ENCODE measurements at regions not wholly inside any gene's neighbourhood (a gene's known extent, or its start where the extent isn't known, plus 50 kb on each side); places are given as distances from the start of the nearest gene placed in this dataset.

DNA sequence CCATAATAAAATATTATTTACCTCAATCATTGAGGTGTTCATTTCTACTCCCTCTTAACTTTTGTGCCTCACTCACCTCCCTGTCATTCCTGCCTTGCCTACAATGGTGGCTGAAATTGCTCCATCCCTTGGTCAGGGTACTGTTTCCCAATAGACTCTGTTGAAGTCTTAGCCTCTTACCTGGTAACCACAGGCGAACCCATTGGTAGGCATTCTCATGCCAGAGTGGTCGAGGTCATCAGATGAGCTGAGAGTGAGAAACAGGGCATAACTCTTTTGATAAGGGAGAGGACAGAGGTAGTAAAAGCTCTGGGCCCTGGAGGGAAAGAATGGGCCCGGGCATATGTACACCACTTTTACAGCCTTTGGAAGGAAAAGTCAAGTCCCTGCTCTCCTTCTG, 265.6 kb downstream of the ARRDC4 start:
- TF ChIP-seq, protein P1, sequence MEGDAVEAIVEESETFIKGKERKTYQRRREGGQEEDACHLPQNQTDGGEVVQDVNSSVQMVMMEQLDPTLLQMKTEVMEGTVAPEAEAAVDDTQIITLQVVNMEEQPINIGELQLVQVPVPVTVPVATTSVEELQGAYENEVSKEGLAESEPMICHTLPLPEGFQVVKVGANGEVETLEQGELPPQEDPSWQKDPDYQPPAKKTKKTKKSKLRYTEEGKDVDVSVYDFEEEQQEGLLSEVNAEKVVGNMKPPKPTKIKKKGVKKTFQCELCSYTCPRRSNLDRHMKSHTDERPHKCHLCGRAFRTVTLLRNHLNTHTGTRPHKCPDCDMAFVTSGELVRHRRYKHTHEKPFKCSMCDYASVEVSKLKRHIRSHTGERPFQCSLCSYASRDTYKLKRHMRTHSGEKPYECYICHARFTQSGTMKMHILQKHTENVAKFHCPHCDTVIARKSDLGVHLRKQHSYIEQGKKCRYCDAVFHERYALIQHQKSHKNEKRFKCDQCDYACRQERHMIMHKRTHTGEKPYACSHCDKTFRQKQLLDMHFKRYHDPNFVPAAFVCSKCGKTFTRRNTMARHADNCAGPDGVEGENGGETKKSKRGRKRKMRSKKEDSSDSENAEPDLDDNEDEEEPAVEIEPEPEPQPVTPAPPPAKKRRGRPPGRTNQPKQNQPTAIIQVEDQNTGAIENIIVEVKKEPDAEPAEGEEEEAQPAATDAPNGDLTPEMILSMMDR (IDR thresholded peaks at IDR 0.05), result no peak
- intact Hi-C loops (cut with DNase I), result no loop called here
- Histone ChIP-seq H3K27me3 (peaks cover 6% of the 10 kb centered on the region), H3K36me3 (no peaks in the 10 kb centered on the region), H3K4me1 (no peaks in the 10 kb centered on the region), H3K4me3 (no peak overlapping the region), H3K27ac (no peak overlapping the region), H3K9me3 (no peaks in the 10 kb centered on the region)
- no peak for DNase-seq
- no peak for ATAC-seq

DNA sequence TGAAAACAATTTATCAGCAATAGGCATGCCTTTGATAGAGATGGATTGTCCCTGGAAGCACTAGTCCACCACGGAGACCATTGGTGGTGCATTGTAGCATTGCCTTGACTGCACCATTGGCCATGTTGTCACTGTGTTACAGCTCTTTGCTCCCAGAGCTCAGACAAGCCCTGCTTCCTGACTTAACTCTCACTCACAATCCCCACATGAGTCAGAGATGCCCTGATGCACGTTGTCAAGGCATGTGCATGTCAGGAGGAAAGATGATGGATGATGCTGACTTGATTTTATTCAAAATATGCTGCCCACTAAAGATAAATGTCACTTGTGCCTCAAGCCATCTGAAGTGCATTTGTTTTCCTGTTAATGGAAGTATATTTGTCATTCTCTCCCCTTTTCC, 266.1 kb downstream of the ARRDC4 start:
- TF ChIP-seq, protein P1 (IDR thresholded peaks at IDR 0.05), result no peak
- H3K4me3 ChIP-seq, result no peak overlapping the region
- no peaks in the 10 kb centered on the region for H3K9me3 ChIP-seq
- ATAC-seq (no peak), DNase-seq (no peak)
- intact Hi-C loops (cut with DNase I), result no loop called here
- H3K36me3 ChIP-seq, result no peaks in the 10 kb centered on the region
- H3K27me3 ChIP-seq, result peaks cover 6% of the 10 kb centered on the region
- H3K4me1 ChIP-seq, result no peaks in the 10 kb centered on the region
- no peak overlapping the region for H3K27ac ChIP-seq

DNA sequence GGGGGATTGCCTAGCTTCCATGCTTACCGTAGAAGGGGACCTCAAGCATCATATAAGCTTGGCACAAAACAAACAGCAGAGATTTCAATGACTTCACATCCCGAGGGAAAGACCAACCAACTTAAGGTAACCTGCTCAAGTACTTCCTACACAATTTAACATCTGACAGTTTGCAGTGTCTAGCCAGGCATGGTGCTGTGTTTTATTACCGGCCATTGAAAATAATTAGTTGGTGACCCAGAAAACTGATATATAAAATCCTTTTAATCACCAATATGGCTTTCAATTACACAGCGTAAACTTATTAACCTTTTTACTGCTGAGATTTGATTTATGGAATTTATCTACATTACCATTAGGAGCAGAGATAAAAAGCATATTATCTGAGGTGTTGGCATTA, 268.3 kb downstream of the ARRDC4 start:
- TF ChIP-seq, protein P1 (IDR thresholded peaks at IDR 0.05), result no peak
- H3K27me3 ChIP-seq, result peaks cover 6% of the 10 kb centered on the region
- ATAC-seq (no peak), DNase-seq (no peak)
- no peaks in the 10 kb centered on the region for H3K9me3 ChIP-seq
- H3K36me3 ChIP-seq, result no peaks in the 10 kb centered on the region
- H3K27ac ChIP-seq, result no peak overlapping the region
- H3K4me1 ChIP-seq, result no peaks in the 10 kb centered on the region
- H3K4me3 ChIP-seq, result no peak overlapping the region
- intact Hi-C loops (cut with DNase I), result no loop called here

DNA sequence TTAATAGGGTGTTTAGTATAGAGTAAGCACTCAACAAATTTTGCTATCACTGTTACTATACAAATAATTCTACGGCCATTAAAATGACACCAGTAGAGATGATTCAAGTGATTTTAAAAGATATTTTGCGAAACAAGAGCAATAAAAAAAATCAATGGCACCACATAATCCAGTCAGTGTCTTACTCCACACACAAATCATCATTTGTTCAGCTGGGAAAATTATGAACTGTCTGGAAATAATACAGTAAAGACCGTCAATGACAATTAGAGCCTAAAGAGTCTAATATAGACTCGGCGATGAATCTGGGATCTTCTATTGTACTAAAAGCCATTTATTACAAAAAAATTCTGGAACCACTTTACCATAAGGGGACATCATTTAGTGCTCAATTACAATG, 270.5 kb downstream of the ARRDC4 start:
- Histone ChIP-seq H3K36me3 (no peaks in the 10 kb centered on the region), H3K27ac (no peak overlapping the region), H3K27me3 (peaks cover 6% of the 10 kb centered on the region), H3K9me3 (no peaks in the 10 kb centered on the region), H3K4me3 (no peak overlapping the region), H3K4me1 (no peaks in the 10 kb centered on the region)
- DNase-seq, result no peak
- no peak for ATAC-seq
- TF ChIP-seq, protein P1 (IDR thresholded peaks at IDR 0.05), result no peak
- intact Hi-C loops (cut with DNase I), result no loop called here

DNA sequence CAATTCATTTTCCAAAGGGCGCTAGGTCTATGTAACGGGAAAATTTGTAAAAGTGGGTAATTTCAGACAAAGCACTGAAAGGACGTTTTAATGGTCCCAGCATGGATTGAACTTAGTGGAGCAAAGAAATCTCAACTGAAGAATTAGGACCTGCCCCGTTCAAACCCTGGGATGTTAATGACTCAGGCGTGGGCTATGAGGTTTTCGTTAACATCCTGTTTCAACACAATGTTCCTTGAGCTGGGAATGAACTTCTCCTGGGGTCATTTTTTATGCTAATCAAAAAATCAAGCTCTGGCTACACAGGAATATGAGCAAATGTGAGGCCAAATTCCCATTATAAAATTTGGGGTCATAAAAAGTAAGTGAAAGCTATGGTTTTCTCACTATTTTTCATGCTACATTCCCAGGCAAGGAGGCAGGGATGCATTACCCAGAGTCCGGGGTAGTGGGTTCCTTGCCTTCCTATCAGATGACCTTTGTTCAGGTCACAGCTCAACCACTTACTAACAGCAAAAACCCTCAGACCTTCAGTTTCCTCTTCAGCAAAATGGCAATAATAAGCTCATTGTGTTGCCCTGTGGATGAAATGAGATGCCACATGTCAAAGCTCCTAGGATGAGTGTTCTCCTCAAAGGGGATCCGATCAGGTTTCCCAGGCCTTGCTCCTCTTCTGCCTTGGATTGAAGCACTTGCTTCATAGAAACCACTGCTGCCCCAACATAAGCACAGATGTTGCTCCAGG, 271.4 kb downstream of the ARRDC4 start:
- Histone ChIP-seq H3K9me3 (no peaks in the 10 kb centered on the region), H3K4me1 (no peaks in the 10 kb centered on the region), H3K4me3 (no peak overlapping the region), H3K27me3 (no peaks in the 10 kb centered on the region), H3K36me3 (no peaks in the 10 kb centered on the region), H3K27ac (no peak overlapping the region)
- DNase-seq (no peak), ATAC-seq (no peak)
- TF ChIP-seq, protein P1 (IDR thresholded peaks at IDR 0.05), result no peak
- intact Hi-C loops (cut with DNase I), result no loop called here

DNA sequence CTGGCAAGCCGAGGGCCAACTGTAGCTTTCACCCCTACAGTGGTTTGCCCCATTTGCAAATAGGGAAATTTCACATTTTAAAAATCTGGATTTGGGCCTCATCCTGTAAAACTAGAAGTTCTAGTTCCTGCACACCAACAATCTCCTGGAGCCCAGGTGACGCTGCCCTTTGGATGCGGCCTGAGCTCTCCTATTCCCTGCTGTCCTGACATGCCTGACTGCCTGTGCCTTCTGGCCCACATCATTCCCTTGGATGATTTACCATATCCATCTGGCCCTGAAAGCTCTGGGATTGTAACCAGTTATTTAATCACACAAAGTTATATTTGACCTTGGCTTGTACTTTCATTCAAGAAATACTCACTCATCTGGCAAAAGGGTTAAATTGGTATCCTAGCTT, 272.3 kb downstream of the ARRDC4 start:
- ATAC-seq (no peak), DNase-seq (no peak)
- no peaks in the 10 kb centered on the region for H3K4me1 ChIP-seq
- H3K9me3 ChIP-seq, result no peaks in the 10 kb centered on the region
- no peaks in the 10 kb centered on the region for H3K36me3 ChIP-seq
- no peaks in the 10 kb centered on the region for H3K27me3 ChIP-seq
- intact Hi-C loops (cut with DNase I), result no loop called here
- H3K4me3 ChIP-seq, result no peak overlapping the region
- TF ChIP-seq, protein P1 (IDR thresholded peaks at IDR 0.05), result no peak
- H3K27ac ChIP-seq, result no peak overlapping the region
